Natural killer cell treated with Interleukin-12 subunit alpha and Interleukin-12 subunit beta and Interleukin-15 and Interleukin-18, amount 100 ng/mL, for 72 hours (primary cell): ENCODE measurements at regions not wholly inside any gene's neighbourhood (a gene's known extent, or its start where the extent isn't known, plus 50 kb on each side); places are given as distances from the start of the nearest gene placed in this dataset.
"Not testable (repeated sequence)": the region's sequence is repeated elsewhere in the genome, so short reads cannot be mapped to it uniquely, and the experiment has no call there.

ENCODE experiments used
- ATAC-seq, 2 donors: fragments of 150-1000 bp; cut with Tn5 transposase in 1 of 2; sonication (Bioruptor Pico), chemical (Tn5 transposase) in 1 of 2; 2 replicates each; pipeline ENCODE4 v1.10.0; 2021
- DNase-seq: peaks from one replicate; pipeline ENCODE4 v3.0.0; 2022; ENCODE audit warnings: low spot score
- H3K27ac Mint-ChIP-seq, 2 donors: 1 replicate in 1 of 2; 2 replicates in 1 of 2; pipeline ENCODE4 v1.8.0; 2022; ENCODE audit warnings: mixed read lengths in 2 of 2, mild to moderate bottlenecking in 1 of 2, moderate library complexity in 1 of 2
- H3K27me3 Mint-ChIP-seq, 2 donors: 1 replicate in 1 of 2; 2 replicates in 1 of 2; pipeline ENCODE4 v1.8.0; 2022; ENCODE audit warnings: mixed read lengths in 2 of 2
- H3K36me3 Mint-ChIP-seq: one replicate; pipeline ENCODE4 v1.8.0; 2022; ENCODE audit warnings: mixed read lengths
- H3K4me1 Mint-ChIP-seq, 2 donors: 1 replicate in 1 of 2; 2 replicates in 1 of 2; pipeline ENCODE4 v1.8.0; 2022; ENCODE audit warnings: low read depth in 2 of 2, mixed read lengths in 2 of 2, mild to moderate bottlenecking in 1 of 2
- H3K4me3 Mint-ChIP-seq: one replicate; pipeline ENCODE4 v1.8.0; 2022; ENCODE audit warnings: mixed read lengths
- H3K9me3 Mint-ChIP-seq: 2 replicates; pipeline ENCODE4 v1.8.0; 2022; ENCODE audit warnings: mixed read lengths

- H3K27me3 Mint-ChIP-seq: no peaks in the 10 kb centered on the region
- no peaks in the 10 kb centered on the region for H3K36me3 Mint-ChIP-seq
- H3K27ac Mint-ChIP-seq: no peak overlapping the region
- H3K9me3 Mint-ChIP-seq: no peaks in the 10 kb centered on the region
- no peak overlapping the region for H3K4me3 Mint-ChIP-seq
- ATAC-seq (no peak), DNase-seq (no peak)
- H3K4me1 Mint-ChIP-seq: no peaks in the 10 kb centered on the region
Measured at GRCh38 chr4:177494791-177495190, 52.6 kb upstream of the AGA start.

DNA sequence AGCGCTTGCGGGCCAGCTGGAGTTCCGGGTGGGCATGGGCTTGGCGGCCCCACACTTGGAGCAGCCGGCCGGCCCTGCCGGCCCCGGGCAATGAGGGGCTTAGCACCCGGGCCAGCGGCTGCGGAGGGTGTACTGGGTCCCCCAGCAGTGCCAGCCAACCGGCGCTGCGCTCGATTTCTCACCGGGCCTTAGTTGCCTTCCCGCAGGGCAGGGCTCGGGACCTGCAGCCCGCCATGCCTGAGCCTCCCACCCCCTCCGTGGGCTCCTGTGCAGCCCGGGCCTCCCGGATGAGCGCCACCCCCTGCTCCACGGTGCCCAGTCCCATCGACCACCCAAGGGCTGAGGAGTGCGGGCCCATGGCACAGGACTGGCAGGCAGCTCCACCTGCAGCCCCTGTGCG, 53.4 kb upstream of the AGA start:
- not testable (repeated sequence) for ATAC-seq, DNase-seq, H3K9me3 Mint-ChIP-seq, H3K27ac Mint-ChIP-seq, H3K36me3 Mint-ChIP-seq, H3K27me3 Mint-ChIP-seq, H3K4me3 Mint-ChIP-seq, H3K4me1 Mint-ChIP-seq

GRCh38 chr4:177499537-177499936, 57.3 kb upstream of the AGA start:
- no peak for ATAC-seq
- Mint-ChIP-seq H3K27me3 (no peaks in the 10 kb centered on the region), H3K36me3 (no peaks in the 10 kb centered on the region), H3K4me3 (no peak overlapping the region), H3K9me3 (peaks cover 9% of the 10 kb centered on the region), H3K4me1 (no peaks in the 10 kb centered on the region), H3K27ac (no peak overlapping the region)
- no peak for DNase-seq

DNA sequence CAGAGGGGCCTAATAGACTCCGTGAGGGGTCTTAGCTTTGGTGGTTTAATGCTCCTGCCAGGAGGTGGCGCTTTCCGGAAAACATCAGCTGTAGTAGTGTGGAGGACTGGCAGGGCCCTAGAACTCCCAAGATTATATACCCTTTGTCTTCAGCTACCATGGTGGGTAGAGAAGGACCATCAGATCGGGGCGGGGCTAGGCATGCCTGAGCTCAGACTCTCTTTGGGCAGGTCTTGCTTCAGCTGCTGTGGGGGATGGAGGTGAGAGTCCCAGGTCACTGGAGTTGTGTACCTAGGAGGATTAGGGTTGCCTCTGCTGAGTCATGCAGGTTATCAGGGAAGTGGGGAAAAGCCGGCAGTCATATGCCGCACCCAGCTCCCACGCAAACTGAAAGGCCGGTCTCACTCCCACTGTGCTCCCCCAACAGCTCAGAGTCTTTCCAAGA, 63.0 kb upstream of the AGA start:
- Mint-ChIP-seq H3K9me3 (peaks cover 9% of the 10 kb centered on the region), H3K27me3 (no peaks in the 10 kb centered on the region), H3K4me1 (no peaks in the 10 kb centered on the region), H3K27ac (no peak overlapping the region), H3K4me3 (no peak overlapping the region), H3K36me3 (no peaks in the 10 kb centered on the region)
- DNase-seq (no peak), ATAC-seq (no peak)

- no peaks in the 10 kb centered on the region for H3K4me1 Mint-ChIP-seq
- no peaks in the 10 kb centered on the region for H3K36me3 Mint-ChIP-seq
- no peaks in the 10 kb centered on the region for H3K9me3 Mint-ChIP-seq
- H3K4me3 Mint-ChIP-seq: no peak overlapping the region
- H3K27me3 Mint-ChIP-seq: no peaks in the 10 kb centered on the region
- no peak for ATAC-seq
- no peak for DNase-seq
- H3K27ac Mint-ChIP-seq: no peak overlapping the region
Measured at GRCh38 chr4:177508662-177509061, 66.4 kb upstream of the AGA start.

DNA sequence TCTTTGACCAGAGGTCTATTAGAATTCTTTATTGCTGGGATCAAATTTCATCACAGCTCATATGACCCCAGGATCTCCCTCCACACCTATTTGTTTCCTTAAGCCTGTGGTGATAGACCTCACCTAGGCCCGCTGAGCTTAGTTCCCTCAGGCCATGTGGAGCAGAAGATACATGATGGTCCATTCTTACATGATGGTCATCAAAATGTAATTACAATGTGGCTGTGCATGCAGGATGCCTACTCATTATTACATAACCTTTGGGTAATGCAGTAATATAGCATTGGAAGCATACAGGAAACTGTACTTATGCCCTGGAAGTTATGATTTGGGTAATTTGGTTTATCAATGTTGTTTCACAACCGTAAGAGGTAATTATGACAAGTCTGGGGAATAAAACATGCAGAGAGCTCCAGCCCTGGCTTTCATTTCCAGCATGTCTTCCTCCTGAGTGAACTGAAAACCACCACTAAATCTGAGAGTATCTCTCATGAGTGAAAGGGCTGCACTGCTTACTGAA, 67.0 kb upstream of the AGA start:
- ATAC-seq: no peak
- no peak for DNase-seq
- no peaks in the 10 kb centered on the region for H3K9me3 Mint-ChIP-seq
- no peaks in the 10 kb centered on the region for H3K27me3 Mint-ChIP-seq
- no peak overlapping the region for H3K27ac Mint-ChIP-seq
- H3K36me3 Mint-ChIP-seq: no peaks in the 10 kb centered on the region
- H3K4me3 Mint-ChIP-seq: no peak overlapping the region
- H3K4me1 Mint-ChIP-seq: no peaks in the 10 kb centered on the region

DNA sequence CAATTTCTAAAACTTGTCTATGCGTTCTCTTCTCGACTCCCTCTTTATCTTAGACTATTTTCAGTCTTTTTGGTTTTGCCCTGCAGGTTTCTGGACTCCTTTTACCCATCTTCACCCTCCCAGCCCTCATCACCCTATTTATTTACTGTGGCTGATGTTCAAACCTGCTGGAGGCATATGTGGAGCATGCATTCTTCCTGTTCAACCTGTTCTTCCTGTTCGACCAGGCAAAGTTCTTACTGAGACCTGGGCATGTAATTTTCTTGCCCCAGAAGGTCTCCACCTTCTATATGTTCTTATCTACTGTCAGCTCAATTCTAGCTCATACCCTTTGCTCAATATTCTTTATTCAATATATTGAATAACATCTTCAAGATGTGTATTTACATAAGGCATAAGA, 69.4 kb upstream of the AGA start:
- Mint-ChIP-seq H3K4me1 (no peaks in the 10 kb centered on the region), H3K27me3 (no peaks in the 10 kb centered on the region), H3K36me3 (no peaks in the 10 kb centered on the region), H3K9me3 (no peaks in the 10 kb centered on the region), H3K4me3 (no peak overlapping the region), H3K27ac (no peak overlapping the region)
- ATAC-seq: no peak
- no peak for DNase-seq

DNA sequence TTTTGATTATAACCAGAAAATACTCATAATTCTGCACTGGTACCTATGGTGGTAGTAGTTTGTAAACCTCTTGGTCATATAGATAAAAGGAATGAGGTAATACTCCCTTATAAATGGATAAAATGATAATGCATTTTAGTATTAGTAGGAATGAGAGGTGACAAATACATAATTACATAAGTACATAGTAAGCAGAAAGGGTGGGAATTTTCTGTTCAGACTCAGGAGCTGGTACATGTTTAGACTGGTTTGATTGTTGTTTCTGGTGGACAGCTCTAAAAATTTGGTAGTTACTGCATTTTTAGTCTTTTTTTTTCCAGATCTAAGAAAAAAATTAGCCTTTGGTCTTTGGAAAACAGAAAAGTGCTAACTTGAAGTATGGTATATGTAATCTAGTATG, 70.4 kb upstream of the AGA start:
- no peak for ATAC-seq
- Mint-ChIP-seq H3K9me3 (no peaks in the 10 kb centered on the region), H3K36me3 (no peaks in the 10 kb centered on the region), H3K27me3 (no peaks in the 10 kb centered on the region), H3K27ac (no peak overlapping the region), H3K4me3 (no peak overlapping the region), H3K4me1 (no peaks in the 10 kb centered on the region)
- no peak for DNase-seq

DNA sequence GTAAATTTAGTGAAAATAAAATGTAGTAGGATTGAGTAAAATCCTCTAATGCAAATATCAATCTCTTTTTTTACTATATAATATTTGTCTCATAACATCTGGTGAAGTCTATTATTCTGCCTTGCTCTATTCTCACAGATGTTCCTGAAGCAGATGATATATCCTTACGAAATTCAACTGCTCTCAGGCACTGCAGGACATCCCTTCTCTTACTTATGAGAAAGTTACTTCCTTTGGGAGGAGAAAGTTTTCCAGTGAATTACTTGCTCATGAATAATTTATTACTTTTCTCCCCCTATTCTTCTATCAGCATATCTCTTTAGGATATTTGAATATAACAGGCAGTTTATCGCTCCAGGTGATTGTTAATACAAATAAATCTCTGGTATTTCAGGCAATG, 75.6 kb upstream of the AGA start:
- no peak for ATAC-seq
- H3K4me1 Mint-ChIP-seq: no peaks in the 10 kb centered on the region
- no peaks in the 10 kb centered on the region for H3K27me3 Mint-ChIP-seq
- no peak overlapping the region for H3K4me3 Mint-ChIP-seq
- peaks cover 2% of the 10 kb centered on the region for H3K36me3 Mint-ChIP-seq
- no peak for DNase-seq
- H3K27ac Mint-ChIP-seq: no peak overlapping the region
- peaks cover 7% of the 10 kb centered on the region for H3K9me3 Mint-ChIP-seq

DNA sequence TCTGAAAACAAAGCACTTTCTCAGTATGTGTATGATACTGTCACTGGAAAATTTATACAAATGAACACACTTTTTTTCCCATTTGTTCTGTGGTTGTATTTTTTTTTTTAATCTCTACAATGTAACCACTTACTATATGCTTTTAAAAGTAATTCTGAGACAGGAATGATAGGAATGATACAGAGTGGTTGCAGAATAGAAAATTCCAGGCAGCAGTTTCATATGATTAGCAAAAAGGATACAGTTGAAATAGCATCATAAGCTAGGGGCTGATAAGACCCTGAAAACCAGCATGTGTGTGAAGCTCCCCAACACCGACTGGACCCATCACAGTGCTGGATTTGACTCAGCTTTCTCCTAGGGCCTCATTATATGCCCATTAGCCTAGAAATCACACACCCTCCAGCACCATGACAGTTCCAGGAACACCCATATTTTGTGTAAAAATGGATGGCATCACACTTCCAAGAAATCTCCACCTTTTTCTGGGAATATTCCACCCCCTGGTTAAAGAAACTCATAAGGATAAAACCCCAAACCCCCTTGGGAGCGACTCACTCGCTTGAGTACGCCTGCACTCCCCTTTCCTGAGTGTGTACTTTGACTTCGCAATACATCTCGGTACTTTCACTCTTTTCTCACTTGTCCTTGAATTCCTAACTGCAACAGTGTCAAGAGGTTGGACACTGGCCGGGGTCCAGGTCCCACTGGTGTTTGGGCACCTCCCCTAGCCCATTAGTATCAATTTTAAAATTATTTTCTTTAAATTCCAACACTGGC, 77.4 kb upstream of the AGA start:
- peaks cover 4% of the 10 kb centered on the region for H3K36me3 Mint-ChIP-seq
- DNase-seq: no peak
- no peaks in the 10 kb centered on the region for H3K27me3 Mint-ChIP-seq
- no peak for ATAC-seq
- H3K27ac Mint-ChIP-seq: no peak overlapping the region
- no peak overlapping the region for H3K4me3 Mint-ChIP-seq
- H3K9me3 Mint-ChIP-seq: peaks cover 11% of the 10 kb centered on the region
- H3K4me1 Mint-ChIP-seq: no peaks in the 10 kb centered on the region

DNA sequence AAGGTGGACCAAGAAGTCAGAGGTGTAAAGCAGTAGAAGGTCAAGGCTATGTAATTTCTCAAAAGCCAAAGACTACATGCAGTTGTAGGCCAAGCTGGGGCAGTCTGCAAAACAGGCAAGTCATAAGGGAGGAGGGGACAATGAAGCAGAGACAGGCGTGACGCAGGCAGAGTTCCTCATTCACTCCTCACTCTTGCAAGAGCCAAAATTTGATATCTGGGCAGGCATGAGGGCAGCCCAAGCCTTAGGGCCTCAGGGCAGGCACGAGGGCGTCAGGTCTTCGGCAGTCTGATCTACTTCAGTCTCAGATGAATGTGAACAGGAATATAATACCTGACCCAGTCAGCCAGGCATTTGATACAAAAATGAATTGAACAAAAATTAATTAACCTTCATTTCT, 86.4 kb upstream of the AGA start:
- ATAC-seq (no peak), DNase-seq (no peak)
- Mint-ChIP-seq H3K4me1 (no peaks in the 10 kb centered on the region), H3K27ac (no peak overlapping the region), H3K27me3 (no peaks in the 10 kb centered on the region), H3K4me3 (no peak overlapping the region), H3K36me3 (no peaks in the 10 kb centered on the region), H3K9me3 (no peaks in the 10 kb centered on the region)

- no peak overlapping the region for H3K27ac Mint-ChIP-seq
Measured at GRCh38 chr4:177530561-177530960, 88.3 kb upstream of the AGA start.

GRCh38 chr4:177532358-177532757, 90.1 kb upstream of the AGA start:
- ATAC-seq: no peak
- Mint-ChIP-seq H3K9me3 (peaks cover 5% of the 10 kb centered on the region), H3K4me1 (peaks cover 0 to 3% of the 10 kb centered on the region in 2 donors)

More at GRCh38 chr4:177530561-177530960, 88.3 kb upstream of the AGA start:
- ATAC-seq: no peak
- peaks cover 5% of the 10 kb centered on the region for H3K9me3 Mint-ChIP-seq
- peaks cover 4% of the 10 kb centered on the region for H3K36me3 Mint-ChIP-seq
- DNase-seq: no peak
- no peak overlapping the region for H3K4me3 Mint-ChIP-seq
- H3K4me1 Mint-ChIP-seq: peaks cover 0 to 3% of the 10 kb centered on the region in 2 donors
- peaks cover 0 to 6% of the 10 kb centered on the region in 2 donors for H3K27me3 Mint-ChIP-seq

GRCh38 chr4:177534841-177535240, 92.6 kb upstream of the AGA start:
- not testable (repeated sequence) for H3K27ac Mint-ChIP-seq, DNase-seq, H3K9me3 Mint-ChIP-seq, H3K4me1 Mint-ChIP-seq, H3K36me3 Mint-ChIP-seq, ATAC-seq, H3K27me3 Mint-ChIP-seq, H3K4me3 Mint-ChIP-seq

More at GRCh38 chr4:177532358-177532757, 90.1 kb upstream of the AGA start:
- Mint-ChIP-seq H3K36me3 (peaks cover 4% of the 10 kb centered on the region), H3K27me3 (peaks cover 0 to 6% of the 10 kb centered on the region in 2 donors), H3K27ac (no peak overlapping the region), H3K4me3 (no peak overlapping the region)
- DNase-seq: no peak

DNA sequence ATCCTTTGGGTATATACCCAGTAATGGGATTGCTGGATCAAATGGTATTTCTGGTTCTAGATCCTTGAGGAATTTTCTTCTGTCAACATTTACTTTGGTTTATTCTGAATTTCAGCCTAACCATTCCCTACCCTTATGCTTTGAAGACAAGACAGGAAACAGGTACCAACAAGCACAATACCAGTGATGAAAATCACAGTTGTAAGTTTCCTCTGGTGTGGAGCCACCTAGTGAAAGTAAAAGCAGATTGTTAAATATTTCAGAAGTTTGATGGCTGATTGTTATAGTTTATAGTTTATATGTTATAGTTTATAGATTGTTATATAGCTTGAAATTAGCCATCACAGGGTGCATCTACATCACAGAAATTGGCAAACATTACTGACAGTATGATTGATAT, 104.5 kb upstream of the AGA start:
- ATAC-seq (no peak), DNase-seq (no peak)
- Mint-ChIP-seq H3K27me3 (no peaks in the 10 kb centered on the region), H3K27ac (no peak overlapping the region), H3K36me3 (no peaks in the 10 kb centered on the region), H3K9me3 (no peaks in the 10 kb centered on the region), H3K4me3 (no peak overlapping the region), H3K4me1 (no peaks in the 10 kb centered on the region)
